Mesenchymal stem cell (in vitro differentiated cells and primary cell): ENCODE measurements at regions not wholly inside any gene's neighbourhood (a gene's known extent, or its start where the extent isn't known, plus 50 kb on each side); places are given as distances from the start of the nearest gene placed in this dataset.
"Not testable (repeated sequence)": the region's sequence is repeated elsewhere in the genome, so short reads cannot be mapped to it uniquely, and the experiment has no call there.

Source experiments
- DNase-seq: peaks from one replicate; pipeline ENCODE4 v3.0.0-alpha.2; 2013
- H2AFZ ChIP-seq: one replicate; pipeline ENCODE4 v1.6.1; 2013; ENCODE audit warnings: low read depth, mild to moderate bottlenecking, control low read depth, inconsistent platforms, low read length, moderate library complexity
- H2AK5ac ChIP-seq: 2 replicates; pipeline ENCODE4 v1.6.1; 2013; ENCODE audit warnings: low read length, moderate library complexity, mild to moderate bottlenecking, inconsistent platforms; ENCODE audit not compliant: severe bottlenecking
- H2BK120ac ChIP-seq: one replicate; pipeline ENCODE4 v1.6.1; 2013; ENCODE audit warnings: low read depth, mild to moderate bottlenecking, inconsistent platforms, low read length, moderate library complexity
- H2BK12ac ChIP-seq, 2 experiments: one replicate each; pipeline ENCODE4 v1.6.1; 2013; ENCODE audit warnings: inconsistent platforms in 2 of 2, low read length in 2 of 2, mild to moderate bottlenecking in 2 of 2, moderate library complexity in 2 of 2, control low read depth in 1 of 2
- H2BK15ac ChIP-seq: one replicate; pipeline ENCODE4 v1.6.1; 2013; ENCODE audit warnings: mild to moderate bottlenecking, low read depth, inconsistent platforms; ENCODE audit not compliant: poor library complexity, severe bottlenecking
- H2BK5ac ChIP-seq: 2 replicates; pipeline ENCODE4 v1.6.1; 2013; ENCODE audit warnings: low read depth, mild to moderate bottlenecking, low read length, control low read depth, inconsistent platforms; ENCODE audit not compliant: poor library complexity, severe bottlenecking
- H3K14ac ChIP-seq, 2 experiments: one replicate each; pipeline ENCODE4 v1.6.1; 2013; ENCODE audit warnings: inconsistent platforms in 2 of 2, low read length in 2 of 2, control low read depth in 1 of 2, mild to moderate bottlenecking in 1 of 2, moderate library complexity in 1 of 2
- H3K18ac ChIP-seq, 2 experiments: one replicate each; pipeline ENCODE4 v1.6.1; 2013; ENCODE audit warnings: inconsistent platforms in 2 of 2, low read length in 2 of 2, control low read depth in 1 of 2, low read depth in 1 of 2, mild to moderate bottlenecking in 1 of 2
- H3K23ac ChIP-seq, 2 experiments: one replicate each; pipeline ENCODE4 v1.6.1; 2013; ENCODE audit warnings: inconsistent platforms in 2 of 2, low read length in 2 of 2, mild to moderate bottlenecking in 2 of 2, moderate library complexity in 2 of 2, control low read depth in 1 of 2
- H3K27ac ChIP-seq: 2 replicates; pipeline ENCODE4 v1.5.1; 2013; ENCODE audit warnings: mild to moderate bottlenecking, moderate library complexity, low read length, control low read depth, inconsistent platforms; ENCODE audit not compliant: poor library complexity, severe bottlenecking
- H3K27me3 ChIP-seq, 2 experiments: 2 replicates each; pipeline versions ENCODE4 v1.6.1 to v1.7.0; 2013; ENCODE audit warnings: low read length in 2 of 2, mild to moderate bottlenecking in 2 of 2, moderate library complexity in 2 of 2, control low read depth in 1 of 2, inconsistent platforms in 1 of 2; ENCODE audit not compliant: control insufficient read depth in 1 of 2, insufficient read depth in 1 of 2
- H3K36me3 ChIP-seq, 2 experiments: 2 replicates each; pipeline versions ENCODE4 v1.6.1 to v1.7.0; 2013; ENCODE audit warnings: low read length in 2 of 2, control low read depth in 1 of 2, inconsistent platforms in 1 of 2, low read depth in 1 of 2, mild to moderate bottlenecking in 1 of 2; ENCODE audit not compliant: insufficient read depth in 2 of 2, control insufficient read depth in 1 of 2
- H3K4ac ChIP-seq, 2 experiments: one replicate each; pipeline ENCODE4 v1.6.1; 2013; ENCODE audit warnings: inconsistent platforms in 2 of 2, low read length in 2 of 2, mild to moderate bottlenecking in 2 of 2, moderate library complexity in 2 of 2, control low read depth in 1 of 2, low read depth in 1 of 2
- H3K4me1 ChIP-seq: 2 replicates; pipeline ENCODE4 v1.6.1; 2013; ENCODE audit warnings: low read depth, low read length, control low read depth; ENCODE audit not compliant: control insufficient read depth, insufficient read depth
- H3K4me2 ChIP-seq: 2 replicates; pipeline ENCODE4 v1.6.1; 2013; ENCODE audit warnings: low read length, mild to moderate bottlenecking, inconsistent platforms; ENCODE audit not compliant: poor library complexity, severe bottlenecking
- H3K4me3 ChIP-seq, 2 experiments: 2 replicates each; pipeline versions ENCODE4 v1.5.1 to v1.7.0; 2013; ENCODE audit warnings: low read length in 2 of 2, mild to moderate bottlenecking in 2 of 2, control low read depth in 1 of 2, low read depth in 1 of 2; ENCODE audit not compliant: insufficient read depth in 1 of 2
- H3K79me1 ChIP-seq: replicated peaks from 2 replicates; pipeline ENCODE4 v1.6.1; 2013; ENCODE audit warnings: mild to moderate bottlenecking, control low read depth, low read length, inconsistent platforms; ENCODE audit not compliant: poor library complexity, severe bottlenecking
- H3K9ac ChIP-seq: 2 replicates; pipeline ENCODE4 v1.7.0; 2013; ENCODE audit warnings: mild to moderate bottlenecking, low read length, moderate library complexity
- H3K9me3 ChIP-seq: 2 replicates; pipeline ENCODE4 v1.7.0; 2013; ENCODE audit warnings: mild to moderate bottlenecking, low read length; ENCODE audit not compliant: control insufficient read depth
- H4K8ac ChIP-seq: one replicate; pipeline ENCODE4 v1.6.1; 2013; ENCODE audit warnings: inconsistent platforms, mild to moderate bottlenecking, low read length, moderate library complexity
- H4K91ac ChIP-seq: one replicate; pipeline ENCODE4 v1.6.1; 2013; ENCODE audit warnings: mild to moderate bottlenecking, low read length, inconsistent platforms
- WGBS: methylation state at CpG from one replicate; pipeline ENCODE4 v1.1.7; 2013; ENCODE audit warnings: mixed read lengths; 5-methylcytosine and 5-hydroxymethylcytosine counted together

DNA sequence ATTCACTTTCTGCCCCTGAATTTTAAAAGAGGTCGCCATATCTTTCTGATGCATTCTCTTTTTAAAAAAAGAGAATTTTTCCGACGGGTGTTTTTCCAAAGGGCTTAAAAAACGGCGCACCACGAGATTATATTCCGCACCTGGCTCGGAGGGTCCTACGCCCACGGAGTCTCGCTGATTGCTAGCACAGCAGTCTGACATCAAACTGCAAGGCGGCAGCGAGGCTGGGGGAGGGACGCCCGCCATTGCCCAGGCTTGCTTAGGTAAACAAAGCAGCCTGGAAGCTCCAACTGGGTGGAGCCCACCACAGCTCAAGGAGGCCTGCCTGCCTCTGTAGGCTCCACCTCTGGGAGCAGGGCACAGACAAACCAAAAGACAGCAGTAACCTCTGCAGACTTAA, 370.0 kb downstream of the TBL1XR1 start:
- H3K18ac ChIP-seq, H3K27ac ChIP-seq, H2AFZ ChIP-seq, H2BK120ac ChIP-seq, H3K27me3 ChIP-seq, H2BK5ac ChIP-seq, H2BK15ac ChIP-seq, H2BK12ac ChIP-seq, H3K79me1 ChIP-seq, H4K91ac ChIP-seq, H2AK5ac ChIP-seq, H4K8ac ChIP-seq, H3K23ac ChIP-seq, H3K14ac ChIP-seq, H3K4me1 ChIP-seq, H3K4ac ChIP-seq, H3K9ac ChIP-seq, H3K36me3 ChIP-seq, DNase-seq, H3K4me3 ChIP-seq, H3K9me3 ChIP-seq, H3K4me2 ChIP-seq: not testable (repeated sequence)
- 96% methylated on average over 15 of the region's 15 CpGs for WGBS

DNA sequence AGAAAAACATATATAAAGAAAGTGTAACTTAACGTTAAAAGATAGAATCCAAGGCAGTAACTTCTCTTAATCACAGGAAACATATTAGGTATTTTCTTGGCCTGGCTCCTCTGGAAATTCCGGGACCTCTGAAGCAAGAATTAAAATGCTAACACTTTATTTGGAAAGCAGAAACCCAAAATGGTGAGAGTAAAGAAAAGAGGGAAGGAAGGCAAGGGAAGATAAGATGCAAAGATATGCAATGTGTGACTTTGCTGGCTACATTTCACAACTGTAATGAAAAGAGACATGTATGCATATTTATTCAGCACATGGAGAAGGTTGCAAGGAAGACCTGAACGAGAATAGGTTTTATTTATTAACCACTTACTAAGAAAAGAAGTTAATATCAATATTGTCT, 372.5 kb downstream of the TBL1XR1 start:
- Histone ChIP-seq H3K23ac (no peak overlapping the region), H3K4ac (no peak overlapping the region), H3K27ac (no peak overlapping the region), H3K9ac (no peak overlapping the region), H2BK120ac (no peak overlapping the region), H3K79me1 (no peaks in the 10 kb centered on the region), H3K18ac (no peak overlapping the region), H3K4me1 (no peaks in the 10 kb centered on the region), H3K14ac (no peak overlapping the region), H2AK5ac (no peak overlapping the region), H2AFZ (no peak overlapping the region), H3K4me2 (no peak overlapping the region), H4K91ac (no peak overlapping the region), H3K9me3 (peaks cover 2% of the 10 kb centered on the region), H2BK12ac (no peak overlapping the region), H3K27me3 (no peaks in the 10 kb centered on the region), H3K36me3 (no peaks in the 10 kb centered on the region), H2BK5ac (no peak overlapping the region), H4K8ac (no peak overlapping the region), H2BK15ac (no peak overlapping the region), H3K4me3 (no peak overlapping the region)
- WGBS = 81% methylated on average over 1 of the region's 3 CpGs
- DNase-seq = no peak

DNA sequence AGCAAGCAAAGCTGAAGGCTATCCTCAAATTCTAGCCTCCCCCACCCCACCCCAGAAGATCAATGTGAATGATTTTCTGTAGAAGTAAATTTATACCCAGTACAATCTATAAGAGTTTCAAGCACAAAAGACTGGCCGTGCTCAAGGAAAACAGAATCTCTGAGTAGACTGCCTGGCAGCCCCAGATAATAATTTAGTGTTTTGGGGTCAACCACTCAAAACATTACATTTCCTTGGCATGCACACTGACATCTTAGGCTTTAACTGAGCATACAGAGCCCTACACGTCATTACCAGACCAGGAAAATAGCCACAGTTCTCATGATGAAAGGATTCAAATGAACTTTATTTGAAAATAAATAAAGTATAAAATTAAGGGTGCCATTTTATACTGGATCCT, 376.5 kb downstream of the TBL1XR1 start:
- Histone ChIP-seq H2BK15ac (no peak overlapping the region), H2AFZ (no peak overlapping the region), H3K27ac (no peak overlapping the region), H2AK5ac (no peak overlapping the region), H3K9me3 (peaks cover 2% of the 10 kb centered on the region), H4K8ac (no peak overlapping the region), H4K91ac (no peak overlapping the region), H3K23ac (no peak overlapping the region), H3K4me1 (no peaks in the 10 kb centered on the region), H2BK5ac (no peak overlapping the region), H3K79me1 (no peaks in the 10 kb centered on the region), H3K4me3 (no peak overlapping the region), H3K9ac (no peak overlapping the region), H3K14ac (no peak overlapping the region), H2BK120ac (no peak overlapping the region), H3K27me3 (no peaks in the 10 kb centered on the region), H3K18ac (no peak overlapping the region), H3K4ac (no peak overlapping the region), H2BK12ac (no peak overlapping the region), H3K4me2 (no peak overlapping the region), H3K36me3 (no peaks in the 10 kb centered on the region)
- DNase-seq = no peak
- 79% methylated on average over 1 of the region's 2 CpGs for WGBS

DNA sequence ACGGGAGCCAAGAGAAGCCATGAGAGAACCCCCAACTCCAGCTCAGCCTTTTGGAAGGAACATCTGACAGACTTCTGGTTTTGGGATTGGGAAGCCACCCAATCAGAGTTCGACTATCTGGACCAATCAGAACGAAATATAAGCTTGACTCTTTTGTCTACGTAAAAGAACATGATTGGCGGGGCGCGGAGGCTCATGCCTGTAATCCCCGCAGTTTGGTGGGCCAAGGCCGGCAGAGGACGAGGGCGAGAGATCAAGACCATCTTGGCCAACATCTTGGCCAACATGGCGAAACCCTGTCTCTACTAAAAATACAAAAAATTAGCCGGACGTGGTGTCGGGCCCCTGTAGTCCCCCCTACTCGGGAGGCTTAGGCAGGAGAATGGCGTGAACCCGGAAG, 380.3 kb downstream of the TBL1XR1 start:
- DNase-seq = no peak
- no peak overlapping the region for H2AFZ ChIP-seq
- H2BK5ac ChIP-seq = no peak overlapping the region
- peaks cover 2% of the 10 kb centered on the region for H3K9me3 ChIP-seq
- no peak overlapping the region for H3K9ac ChIP-seq
- H3K36me3 ChIP-seq = no peaks in the 10 kb centered on the region
- H3K4ac ChIP-seq = no peak overlapping the region
- no peak overlapping the region for H3K27ac ChIP-seq
- no peak overlapping the region for H3K18ac ChIP-seq
- H3K4me1 ChIP-seq = peaks cover 1% of the 10 kb centered on the region
- H3K4me2 ChIP-seq = no peak overlapping the region
- WGBS = 87% methylated on average over 18 of the region's 18 CpGs
- H3K27me3 ChIP-seq = no peaks in the 10 kb centered on the region
- H4K91ac ChIP-seq = no peak overlapping the region
- no peak overlapping the region for H3K14ac ChIP-seq
- no peak overlapping the region for H3K4me3 ChIP-seq
- no peak overlapping the region for H4K8ac ChIP-seq
- H2BK12ac ChIP-seq = no peak overlapping the region
- H3K23ac ChIP-seq = no peak overlapping the region
- H2BK15ac ChIP-seq = no peak overlapping the region
- no peak overlapping the region for H2BK120ac ChIP-seq
- no peak overlapping the region for H2AK5ac ChIP-seq
- H3K79me1 ChIP-seq = no peaks in the 10 kb centered on the region
